Keratinocyte (primary cell): ENCODE measurements at regions not wholly inside any gene's neighbourhood (a gene's known extent, or its start where the extent isn't known, plus 50 kb on each side); places are given as distances from the start of the nearest gene placed in this dataset.

Experiments
- DNase-seq: peaks from one replicate; pipeline ENCODE4 v3.0.0-alpha.2; 2011; ENCODE audit warnings: low read depth, missing footprints, low spot score
- FAIRE-seq: peaks from 2 replicates; lab custom pipeline; 2011; peaks lifted over from hg19 to GRCh38; lab: Jason Lieb, UNC
- H2AFZ ChIP-seq: 2 replicates; pipeline ENCODE4 v1.6.0; 2012; ENCODE audit warnings: low read length, control low read depth, inconsistent platforms; ENCODE audit not compliant: control insufficient read depth
- H3K27ac ChIP-seq: 2 replicates; pipeline ENCODE4 v1.5.1; 2011; ENCODE audit warnings: low read length; ENCODE audit not compliant: control insufficient read depth, insufficient read depth
- H3K27me3 ChIP-seq: 3 replicates; pipeline ENCODE4 v1.6.0; 2011; ENCODE audit warnings: low read length; ENCODE audit not compliant: control insufficient read depth, insufficient read depth; ENCODE audit errors: extremely low read depth
- H3K36me3 ChIP-seq, 2 experiments: 2 replicates in 1 of 2; 3 replicates in 1 of 2; pipeline ENCODE4 v1.5.1; 2011; ENCODE audit warnings: low read length in 2 of 2, mild to moderate bottlenecking in 1 of 2; ENCODE audit not compliant: control insufficient read depth in 2 of 2, insufficient read depth in 2 of 2; ENCODE audit errors: extremely low read depth in 1 of 2
- H3K4me1 ChIP-seq: 3 replicates; pipeline ENCODE4 v1.5.1; 2011; ENCODE audit warnings: low read length; ENCODE audit not compliant: control insufficient read depth, insufficient read depth; ENCODE audit errors: extremely low read depth
- H3K4me2 ChIP-seq: 3 replicates; pipeline ENCODE4 v1.6.0; 2011; ENCODE audit warnings: low read depth, low read length; ENCODE audit not compliant: control insufficient read depth, insufficient read depth; ENCODE audit errors: extremely low read depth
- H3K4me3 ChIP-seq, 3 experiments: fragments of 200-600 bp in 1 of 3; sonication (generic) in 1 of 3; 2 replicates in 2 of 3; 3 replicates in 1 of 3; pipeline ENCODE4 v1.5.1; 2011 to 2016; ENCODE audit warnings: low read length in 3 of 3, mild to moderate bottlenecking in 3 of 3, control low read depth in 2 of 3, inconsistent platforms in 1 of 3, low read depth in 1 of 3, mixed read lengths in 1 of 3, mixed run types in 1 of 3, moderate library complexity in 1 of 3; ENCODE audit not compliant: control insufficient read depth in 2 of 3, insufficient read depth in 2 of 3; ENCODE audit errors: extremely low read depth in 1 of 3
- H3K79me2 ChIP-seq: 2 replicates; pipeline ENCODE4 v1.6.0; 2012; ENCODE audit warnings: low read length; ENCODE audit not compliant: control insufficient read depth, insufficient read depth
- H3K9ac ChIP-seq: 3 replicates; pipeline ENCODE4 v1.6.0; 2011; ENCODE audit warnings: low read length; ENCODE audit not compliant: control insufficient read depth, insufficient read depth; ENCODE audit errors: extremely low read depth
- H3K9me1 ChIP-seq: 3 replicates; pipeline ENCODE4 v1.6.0; 2011; ENCODE audit warnings: low read length; ENCODE audit not compliant: control insufficient read depth, insufficient read depth; ENCODE audit errors: extremely low read depth
- H3K9me3 ChIP-seq: 2 replicates; pipeline ENCODE4 v1.5.1; 2012; ENCODE audit warnings: low read depth, low read length; ENCODE audit not compliant: control insufficient read depth
- H4K20me1 ChIP-seq: 3 replicates; pipeline ENCODE4 v1.6.0; 2011; ENCODE audit warnings: low read length; ENCODE audit not compliant: control insufficient read depth, insufficient read depth; ENCODE audit errors: extremely low read depth
- EZH2 ChIP-seq: IDR thresholded peaks from one replicate; pipeline ENCODE4 v1.6.1; 2012; ENCODE audit warnings: inconsistent platforms, mild to moderate bottlenecking, low read length, moderate library complexity
- dilution Hi-C: fragments of 300-500 bp; cut with MboI; formaldehyde crosslinking; loops from one replicate; pipeline ENCODE4 v1.7.0; 2020; ENCODE audit warnings: low sequenced_read_pairs; ENCODE audit not compliant: extremely low pct_ligation_motif_present
- TF ChIP-seq, protein P1 (sequence below), 3 experiments: IDR thresholded peaks in 1 of 3; conservative IDR thresholded peaks in 1 of 3; optimal IDR thresholded peaks in 1 of 3; 2 replicates in 2 of 3; 3 replicates in 1 of 3; pipeline versions ENCODE3 to v1.5.1; 2011; ENCODE audit warnings: low read length in 3 of 3, mild to moderate bottlenecking in 3 of 3, moderate library complexity in 2 of 3, control low read depth in 1 of 3, inconsistent platforms in 1 of 3; ENCODE audit not compliant: insufficient read depth in 2 of 3; ENCODE audit errors: extremely low read depth in 1 of 3

DNA sequence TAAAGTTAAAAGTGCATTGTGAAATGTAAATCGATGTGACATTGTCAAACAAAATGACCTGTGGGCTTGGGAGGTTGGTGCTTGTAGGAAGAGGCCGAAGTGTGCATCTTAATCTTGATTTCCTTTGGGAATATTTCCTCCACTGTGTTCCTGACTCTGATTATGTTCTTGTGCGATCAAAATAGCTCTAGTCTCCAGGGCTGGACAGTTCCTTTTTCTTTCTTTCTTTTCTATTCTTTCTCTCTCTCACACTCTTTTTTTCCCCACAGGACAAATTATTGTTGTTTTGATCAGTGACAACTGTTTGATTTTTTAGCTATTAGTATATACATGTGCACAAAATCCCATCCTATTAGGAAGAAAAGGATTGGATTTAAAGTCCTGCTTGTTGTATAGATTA is 347.5 kb downstream of the ZSWIM6 start:
- Histone ChIP-seq H3K9me1 (no peaks in the 10 kb centered on the region), H3K4me1 (no peaks in the 10 kb centered on the region), H2AFZ (no peak overlapping the region), H3K4me2 (no peak overlapping the region), H3K79me2 (no peaks in the 10 kb centered on the region), H3K9ac (no peak overlapping the region), H3K4me3 (no peak overlapping the region), H4K20me1 (no peaks in the 10 kb centered on the region), H3K27me3 (no peaks in the 10 kb centered on the region), H3K36me3 (no peaks in the 10 kb centered on the region), H3K27ac (no peak overlapping the region), H3K9me3 (no peaks in the 10 kb centered on the region)
- no peak for FAIRE-seq
- dilution Hi-C loops: no loop called here
- TF ChIP-seq EZH2: no peak
- TF ChIP-seq, protein P1, sequence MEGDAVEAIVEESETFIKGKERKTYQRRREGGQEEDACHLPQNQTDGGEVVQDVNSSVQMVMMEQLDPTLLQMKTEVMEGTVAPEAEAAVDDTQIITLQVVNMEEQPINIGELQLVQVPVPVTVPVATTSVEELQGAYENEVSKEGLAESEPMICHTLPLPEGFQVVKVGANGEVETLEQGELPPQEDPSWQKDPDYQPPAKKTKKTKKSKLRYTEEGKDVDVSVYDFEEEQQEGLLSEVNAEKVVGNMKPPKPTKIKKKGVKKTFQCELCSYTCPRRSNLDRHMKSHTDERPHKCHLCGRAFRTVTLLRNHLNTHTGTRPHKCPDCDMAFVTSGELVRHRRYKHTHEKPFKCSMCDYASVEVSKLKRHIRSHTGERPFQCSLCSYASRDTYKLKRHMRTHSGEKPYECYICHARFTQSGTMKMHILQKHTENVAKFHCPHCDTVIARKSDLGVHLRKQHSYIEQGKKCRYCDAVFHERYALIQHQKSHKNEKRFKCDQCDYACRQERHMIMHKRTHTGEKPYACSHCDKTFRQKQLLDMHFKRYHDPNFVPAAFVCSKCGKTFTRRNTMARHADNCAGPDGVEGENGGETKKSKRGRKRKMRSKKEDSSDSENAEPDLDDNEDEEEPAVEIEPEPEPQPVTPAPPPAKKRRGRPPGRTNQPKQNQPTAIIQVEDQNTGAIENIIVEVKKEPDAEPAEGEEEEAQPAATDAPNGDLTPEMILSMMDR (optimal IDR thresholded peaks at IDR 0.05 in 1 of 3, IDR thresholded peaks at IDR 0.05 in 1 of 3, conservative IDR thresholded peaks at IDR 0.05 in 1 of 3; ENCODE audit: extremely low read depth in 1 of 3, insufficient read depth in 2 of 3, low read length in 3 of 3): no peak
- DNase-seq: no peak

DNA sequence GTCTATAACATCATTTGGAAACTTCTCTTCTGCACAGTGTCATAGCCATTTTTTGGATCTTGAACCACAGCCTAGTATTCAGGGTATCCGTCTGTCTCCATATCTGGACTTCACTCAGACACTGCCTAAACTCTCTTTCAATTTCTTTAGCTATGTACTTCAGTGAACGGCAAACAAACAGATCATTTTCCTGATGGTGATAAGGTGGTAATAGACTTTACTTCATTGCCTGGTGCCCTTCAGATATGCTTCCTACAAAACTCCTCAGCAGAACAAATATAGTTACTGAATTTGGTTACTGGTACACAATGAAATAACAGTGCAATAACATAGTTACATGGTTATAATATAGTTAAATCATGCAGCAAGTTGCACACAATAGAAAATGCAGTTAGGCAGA is 348.2 kb downstream of the ZSWIM6 start:
- no peaks in the 10 kb centered on the region for H3K79me2 ChIP-seq
- H2AFZ ChIP-seq: no peak overlapping the region
- no peak overlapping the region for H3K4me3 ChIP-seq
- FAIRE-seq (peak; percentile 5), DNase-seq (no peak)
- H3K27me3 ChIP-seq: no peaks in the 10 kb centered on the region
- H3K9me3 ChIP-seq: no peaks in the 10 kb centered on the region
- H3K27ac ChIP-seq: no peak overlapping the region
- no peaks in the 10 kb centered on the region for H3K4me1 ChIP-seq
- H3K4me2 ChIP-seq: no peak overlapping the region
- no peak for TF ChIP-seq EZH2
- TF ChIP-seq, protein P1 (optimal IDR thresholded peaks at IDR 0.05 in 1 of 3, IDR thresholded peaks at IDR 0.05 in 1 of 3, conservative IDR thresholded peaks at IDR 0.05 in 1 of 3; ENCODE audit: extremely low read depth in 1 of 3, insufficient read depth in 2 of 3, low read length in 3 of 3): no peak
- dilution Hi-C loops: no loop called here
- no peaks in the 10 kb centered on the region for H3K36me3 ChIP-seq
- no peaks in the 10 kb centered on the region for H3K9me1 ChIP-seq
- H4K20me1 ChIP-seq: no peaks in the 10 kb centered on the region
- H3K9ac ChIP-seq: no peak overlapping the region
